GM21515 (cell line): ENCODE measurements at regions not wholly inside any gene's neighbourhood (a gene's known extent, or its start where the extent isn't known, plus 50 kb on each side); places are given as distances from the start of the nearest gene placed in this dataset.

Source experiments
- ATAC-seq: cut with Tn5 transposase; IDR thresholded peaks from one replicate; pipeline ENCODE4 v1.9.1; 2021; ENCODE audit not compliant: unreplicated experiment

- ATAC-seq, result no peak
These were observed 1312.0 kb downstream of the BRD1 start for GRCh38 chr22:48515571-48516200.

- ATAC-seq, result no peak
These were observed 1313.7 kb downstream of the BRD1 start for GRCh38 chr22:48513929-48514328.

- ATAC-seq, result no peak
These were observed 1314.2 kb downstream of the BRD1 start for GRCh38 chr22:48513446-48513845.

GRCh38 chr22:48511781-48512327, 1315.8 kb downstream of the BRD1 start:
- no peak for ATAC-seq

- no peak for ATAC-seq
These were observed 1316.5 kb downstream of the BRD1 start for GRCh38 chr22:48511211-48511610.

- no peak for ATAC-seq
These were observed 1317.1 kb downstream of the BRD1 start for GRCh38 chr22:48510599-48510998.

- ATAC-seq, result no peak
These were observed 1319.9 kb downstream of the BRD1 start for GRCh38 chr22:48507595-48508350.

- ATAC-seq, result no peak
These were observed 1320.5 kb downstream of the BRD1 start for GRCh38 chr22:48507171-48507570.

GRCh38 chr22:48506506-48507145, 1321.0 kb downstream of the BRD1 start:
- no peak for ATAC-seq

- ATAC-seq, result no peak
These were observed 1321.8 kb downstream of the BRD1 start for GRCh38 chr22:48505891-48506290.

- no peak for ATAC-seq
These were observed 1323.0 kb downstream of the BRD1 start for GRCh38 chr22:48504519-48505140.

- ATAC-seq, result no peak
These were observed 1323.8 kb downstream of the BRD1 start for GRCh38 chr22:48503876-48504275.

GRCh38 chr22:48503035-48503625, 1324.5 kb downstream of the BRD1 start:
- no peak for ATAC-seq

- no peak for ATAC-seq
These were observed 1326.4 kb downstream of the BRD1 start for GRCh38 chr22:48501231-48501750.

- no peak for ATAC-seq
These were observed 1327.0 kb downstream of the BRD1 start for GRCh38 chr22:48500471-48501230.

GRCh38 chr22:48499456-48500425, 1327.9 kb downstream of the BRD1 start:
- ATAC-seq, result no peak

GRCh38 chr22:48498526-48499331, 1328.9 kb downstream of the BRD1 start:
- ATAC-seq, result no peak
